HEK293T (cell line): ENCODE measurements at regions not wholly inside any gene's neighbourhood (a gene's known extent, or its start where the extent isn't known, plus 50 kb on each side); places are given as distances from the start of the nearest gene placed in this dataset.

Experiments
- CTCF ChIA-PET: fragments of 350-600 bp; formaldehyde crosslinking; extraction: SDS; loops from one replicate; lab custom pipeline; 2021; ENCODE audit warnings: antibody characterized with exemption, inconsistent platforms; lab: Yijun Ruan, JAX
- POLR2A ChIA-PET: fragments of 350-600 bp; formaldehyde crosslinking; extraction: SDS; loops from one replicate; lab custom pipeline; 2020; ENCODE audit warnings: antibody characterized with exemption, inconsistent platforms; lab: Yijun Ruan, JAX
- DNase-seq: peaks from one replicate; pipeline ENCODE4 v3.0.0; 2012; ENCODE audit warnings: mixed read lengths; ENCODE audit errors: extremely low spot score
- ARNT ChIP-seq: fragments of 450-650 bp; IDR thresholded peaks from 2 replicates; pipeline ENCODE4 v1.6.1; 2017; ENCODE audit warnings: mild to moderate bottlenecking
- BHLHE40 ChIP-seq: fragments of 450-650 bp; IDR thresholded peaks from 2 replicates; pipeline ENCODE4 v1.6.1; 2016; ENCODE audit warnings: mild to moderate bottlenecking, moderate library complexity, borderline replicate concordance
- CTBP1 ChIP-seq: fragments of 450-650 bp; IDR thresholded peaks from 2 replicates; pipeline ENCODE4 v1.6.1; 2016; ENCODE audit warnings: borderline replicate concordance
- ELF4 ChIP-seq: fragments of 450-650 bp; IDR thresholded peaks from 2 replicates; pipeline ENCODE4 v1.6.1; 2017; ENCODE audit warnings: antibody characterized with exemption
- FOXA1 ChIP-seq: fragments of 450-650 bp; IDR thresholded peaks from 2 replicates; pipeline ENCODE4 v1.6.1; 2016; ENCODE audit warnings: mild to moderate bottlenecking
- FOXK2 ChIP-seq: fragments of 450-650 bp; IDR thresholded peaks from 2 replicates; pipeline ENCODE4 v1.6.1; 2016; ENCODE audit warnings: mild to moderate bottlenecking
- FOXM1 ChIP-seq: fragments of 450-650 bp; IDR thresholded peaks from 2 replicates; pipeline ENCODE4 v1.6.1; 2017; ENCODE audit warnings: mild to moderate bottlenecking, borderline replicate concordance
- HDGF ChIP-seq: fragments of 450-650 bp; IDR thresholded peaks from 2 replicates; pipeline ENCODE4 v1.6.1; 2017; ENCODE audit warnings: antibody characterized with exemption, borderline replicate concordance
- L3MBTL2 ChIP-seq: fragments of 450-650 bp; conservative IDR thresholded peaks from 2 replicates; pipeline ENCODE4 v1.6.1; 2016; ENCODE audit warnings: mild to moderate bottlenecking
- LEF1 ChIP-seq: fragments of 450-650 bp; IDR thresholded peaks from 2 replicates; pipeline ENCODE4 v1.6.1; 2017; ENCODE audit warnings: mild to moderate bottlenecking, borderline replicate concordance
- NFRKB ChIP-seq: fragments of 450-650 bp; IDR thresholded peaks from 2 replicates; pipeline ENCODE4 v1.6.1; 2016; ENCODE audit warnings: mild to moderate bottlenecking, moderate library complexity
- SP1 ChIP-seq: fragments of 450-650 bp; IDR thresholded peaks from 2 replicates; pipeline ENCODE4 v1.6.1; 2017
- SUZ12 ChIP-seq: fragments of 450-650 bp; IDR thresholded peaks from 2 replicates; pipeline ENCODE4 v1.6.1; 2016; ENCODE audit warnings: mild to moderate bottlenecking
- TARDBP ChIP-seq: fragments of 450-650 bp; IDR thresholded peaks from 2 replicates; pipeline ENCODE4 v1.6.1; 2016
- ZNF384 ChIP-seq: fragments of 450-650 bp; IDR thresholded peaks from 2 replicates; pipeline ENCODE4 v1.6.1; 2016
- TF ChIP-seq, protein P1 (sequence below): fragments of 450-650 bp; IDR thresholded peaks from 2 replicates; pipeline ENCODE4 v1.6.1; 2016

- POLR2A ChIA-PET: no interaction called here
- no peak for TF ChIP-seq SUZ12
- TF ChIP-seq SP1: no peak
- TF ChIP-seq BHLHE40: no peak
- TF ChIP-seq HDGF: no peak
- no peak for TF ChIP-seq ARNT
- no peak for TF ChIP-seq FOXK2
- no peak for TF ChIP-seq ELF4
- no peak for TF ChIP-seq CTBP1
- TF ChIP-seq FOXA1: no peak
- TF ChIP-seq NFRKB: no peak
- no peak for TF ChIP-seq FOXM1
- no peak for TF ChIP-seq L3MBTL2
- TF ChIP-seq, protein P1, sequence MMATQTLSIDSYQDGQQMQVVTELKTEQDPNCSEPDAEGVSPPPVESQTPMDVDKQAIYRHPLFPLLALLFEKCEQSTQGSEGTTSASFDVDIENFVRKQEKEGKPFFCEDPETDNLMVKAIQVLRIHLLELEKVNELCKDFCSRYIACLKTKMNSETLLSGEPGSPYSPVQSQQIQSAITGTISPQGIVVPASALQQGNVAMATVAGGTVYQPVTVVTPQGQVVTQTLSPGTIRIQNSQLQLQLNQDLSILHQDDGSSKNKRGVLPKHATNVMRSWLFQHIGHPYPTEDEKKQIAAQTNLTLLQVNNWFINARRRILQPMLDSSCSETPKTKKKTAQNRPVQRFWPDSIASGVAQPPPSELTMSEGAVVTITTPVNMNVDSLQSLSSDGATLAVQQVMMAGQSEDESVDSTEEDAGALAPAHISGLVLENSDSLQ: no peak
- no peak for TF ChIP-seq ZNF384
- TF ChIP-seq LEF1: no peak
- no peak for TF ChIP-seq TARDBP
- DNase-seq: no peak
- CTCF ChIA-PET: no interaction called here
Observed at GRCh38 chr2:128624956-128625355, 306.3 kb upstream of the HS6ST1 start.

DNA sequence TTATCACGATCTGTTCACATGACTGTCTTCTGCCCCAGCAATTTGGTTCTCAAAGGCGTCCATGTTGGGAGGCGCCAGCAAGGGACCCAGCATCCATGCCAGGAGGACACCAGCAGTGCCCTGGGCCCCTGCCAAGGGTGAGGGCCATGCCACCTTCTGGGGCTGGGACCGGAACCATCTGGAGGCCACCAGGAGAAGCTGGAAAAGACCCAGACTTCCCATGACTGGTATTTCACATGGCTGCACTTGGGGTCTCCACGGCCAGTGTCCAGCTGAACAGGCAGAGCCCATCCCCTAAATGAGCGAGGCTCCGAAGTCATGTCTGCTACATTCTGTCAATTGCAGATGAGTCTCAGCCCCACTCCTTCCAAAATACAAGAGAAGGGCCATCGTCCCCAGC, 306.8 kb upstream of the HS6ST1 start:
- no peak for DNase-seq
- ChIA-PET POLR2A (no interaction called here), CTCF (no interaction called here)
- no peak for TF ChIP-seq TARDBP
- TF ChIP-seq ELF4: no peak
- TF ChIP-seq L3MBTL2: no peak
- no peak for TF ChIP-seq CTBP1
- TF ChIP-seq BHLHE40: no peak
- no peak for TF ChIP-seq ZNF384
- TF ChIP-seq SP1: no peak
- no peak for TF ChIP-seq LEF1
- no peak for TF ChIP-seq SUZ12
- no peak for TF ChIP-seq FOXA1
- no peak for TF ChIP-seq FOXK2
- no peak for TF ChIP-seq ARNT
- TF ChIP-seq NFRKB: no peak
- TF ChIP-seq HDGF: no peak
- TF ChIP-seq, protein P1: no peak
- no peak for TF ChIP-seq FOXM1

GRCh38 chr2:128625963-128626759, 307.5 kb upstream of the HS6ST1 start:
- ChIA-PET POLR2A (no interaction called here), CTCF (no interaction called here)
- DNase-seq: no peak
- TF ChIP-seq NFRKB (no peak), FOXK2 (no peak), ARNT (no peak), SP1 (no peak), ZNF384 (no peak), BHLHE40 (no peak), FOXA1 (no peak), ELF4 (no peak), FOXM1 (no peak), HDGF (no peak), CTBP1 (no peak), L3MBTL2 (no peak), TARDBP (no peak), LEF1 (no peak), SUZ12 (no peak)
- TF ChIP-seq, protein P1: no peak

GRCh38 chr2:128626760-128627511, 308.3 kb upstream of the HS6ST1 start:
- no peak for DNase-seq
- ChIA-PET POLR2A (no interaction called here), CTCF (no interaction called here)
- TF ChIP-seq FOXM1: no peak
- TF ChIP-seq SP1: no peak
- TF ChIP-seq FOXA1: no peak
- TF ChIP-seq ELF4: no peak
- TF ChIP-seq FOXK2: no peak
- no peak for TF ChIP-seq LEF1
- no peak for TF ChIP-seq CTBP1
- no peak for TF ChIP-seq BHLHE40
- no peak for TF ChIP-seq NFRKB
- TF ChIP-seq, protein P1: no peak
- no peak for TF ChIP-seq ARNT
- TF ChIP-seq SUZ12: no peak
- no peak for TF ChIP-seq TARDBP
- no peak for TF ChIP-seq HDGF
- no peak for TF ChIP-seq L3MBTL2
- TF ChIP-seq ZNF384: no peak

DNA sequence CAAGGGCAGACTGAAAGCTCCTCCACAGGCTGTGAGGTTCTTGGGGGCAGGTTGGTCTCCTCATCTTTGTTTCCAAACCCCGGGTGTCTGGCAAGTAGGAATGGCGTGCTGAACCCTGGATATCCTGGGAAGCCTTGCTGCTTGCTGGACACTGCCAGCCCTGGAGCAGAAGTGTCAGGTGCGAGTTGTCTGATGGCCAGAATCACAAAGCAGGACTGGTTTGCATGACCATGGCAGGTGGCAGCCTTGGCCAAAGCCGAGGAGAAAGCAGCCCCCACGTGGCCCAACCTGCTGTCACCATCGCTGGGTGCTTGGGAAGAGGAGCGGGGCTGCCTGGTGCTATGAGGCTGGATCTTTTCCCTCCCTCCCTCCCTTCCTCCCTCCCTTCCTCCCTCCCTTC, 309.5 kb upstream of the HS6ST1 start:
- no peak for DNase-seq
- ChIA-PET CTCF (no interaction called here), POLR2A (no interaction called here)
- TF ChIP-seq LEF1 (no peak), NFRKB (no peak), ARNT (no peak), SP1 (no peak), BHLHE40 (no peak), L3MBTL2 (no peak), ELF4 (no peak), FOXM1 (no peak), SUZ12 (no peak), HDGF (no peak), CTBP1 (no peak)
